SH-SY5Y (cell line): ENCODE measurements at regions not wholly inside any gene's neighbourhood (a gene's known extent, or its start where the extent isn't known, plus 50 kb on each side); places are given as distances from the start of the nearest gene placed in this dataset.

Source experiments
- GATA2 ChIP-seq: IDR thresholded peaks from 2 replicates; pipeline ENCODE4 v1.6.1; 2011; ENCODE audit warnings: mild to moderate bottlenecking, low read depth, low read length
- GATA3 ChIP-seq: IDR thresholded peaks from 2 replicates; pipeline ENCODE4 v1.6.1; 2011; ENCODE audit warnings: low read depth, mild to moderate bottlenecking, low read length, moderate library complexity

- no peak for TF ChIP-seq GATA3
- TF ChIP-seq GATA2 = no peak
Measured at GRCh38 chr15:94792196-94792595, 560.8 kb downstream of the MCTP2 start.

GRCh38 chr15:94793207-94793606, 561.8 kb downstream of the MCTP2 start:
- TF ChIP-seq GATA2 = no peak
- TF ChIP-seq GATA3 = no peak

DNA sequence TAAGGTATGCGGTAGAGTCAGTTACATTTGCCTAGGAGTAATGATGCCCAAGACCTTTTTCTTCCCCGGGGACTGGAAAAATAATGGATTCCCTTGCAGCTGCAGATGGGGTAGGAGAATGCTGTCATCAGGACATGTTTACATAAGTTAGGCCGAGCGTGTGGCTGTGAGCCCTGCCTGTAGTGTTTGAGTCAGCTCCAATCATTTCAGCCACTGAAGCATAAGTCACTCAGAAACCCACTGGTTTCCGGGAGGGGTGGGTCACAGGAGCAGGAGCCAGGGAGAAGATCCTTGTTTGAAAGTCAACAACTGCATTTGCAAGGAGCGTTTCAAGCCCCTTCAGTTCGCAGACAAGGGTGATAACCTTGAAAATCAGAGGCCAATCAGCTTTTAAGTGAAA, 562.3 kb downstream of the MCTP2 start:
- TF ChIP-seq GATA3 (no peak), GATA2 (no peak)

- no peak for TF ChIP-seq GATA3
- TF ChIP-seq GATA2 = no peak
Measured at GRCh38 chr15:94804613-94805012, 573.3 kb downstream of the MCTP2 start.

GRCh38 chr15:94815110-94815731, 583.9 kb downstream of the MCTP2 start:
- TF ChIP-seq GATA3 (no peak), GATA2 (no peak)

- TF ChIP-seq GATA2 (no peak), GATA3 (no peak)
Measured at GRCh38 chr15:94815914-94816313, 584.6 kb downstream of the MCTP2 start.

DNA sequence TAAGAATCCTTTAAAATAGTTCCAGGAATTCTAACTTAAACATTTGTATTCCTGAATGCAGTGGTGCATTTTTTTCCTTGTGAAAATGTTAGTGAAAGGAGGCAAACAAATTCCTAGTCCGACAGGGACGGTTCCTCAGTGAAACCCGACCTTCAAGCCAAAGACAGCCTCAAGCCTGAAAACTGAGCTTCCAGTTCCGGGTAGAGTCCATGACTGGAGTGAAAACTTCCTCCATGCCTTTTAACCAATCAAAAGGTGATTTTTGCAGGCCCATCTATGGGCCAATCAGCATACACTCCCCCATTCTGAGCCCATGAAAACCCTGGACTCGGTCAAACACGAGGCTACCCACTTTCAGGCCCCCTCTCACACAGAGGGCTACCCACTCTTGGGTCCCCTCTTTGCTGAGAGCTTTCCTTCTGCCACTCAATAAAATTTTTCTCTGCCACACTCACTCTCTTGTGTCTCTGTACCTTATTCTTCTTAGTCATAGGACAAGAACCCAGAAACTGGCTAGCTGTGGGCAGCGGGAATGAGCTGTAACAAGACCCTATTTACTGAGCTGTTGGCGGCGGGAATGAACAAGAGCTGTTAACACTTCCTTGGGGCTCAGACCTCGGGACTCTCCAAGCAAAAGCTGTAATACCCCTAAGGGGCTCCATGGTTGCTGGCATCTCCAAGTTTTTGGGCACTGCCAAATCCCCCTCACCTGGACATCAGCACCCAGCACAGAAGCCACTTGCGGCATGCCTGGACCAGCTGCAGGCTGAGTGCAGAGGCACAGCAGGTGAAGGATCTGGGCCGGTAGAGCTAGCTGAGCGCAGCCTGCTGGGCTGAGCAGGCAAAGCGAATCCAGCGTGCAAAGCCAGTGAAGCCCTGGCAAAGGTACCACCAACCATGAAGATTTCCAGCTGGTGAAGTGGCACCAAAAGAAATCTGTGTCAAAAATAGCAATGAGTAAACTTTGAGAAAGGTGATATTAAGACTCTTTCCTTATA, 598.8 kb downstream of the MCTP2 start:
- TF ChIP-seq GATA3 = no peak
- no peak for TF ChIP-seq GATA2

DNA sequence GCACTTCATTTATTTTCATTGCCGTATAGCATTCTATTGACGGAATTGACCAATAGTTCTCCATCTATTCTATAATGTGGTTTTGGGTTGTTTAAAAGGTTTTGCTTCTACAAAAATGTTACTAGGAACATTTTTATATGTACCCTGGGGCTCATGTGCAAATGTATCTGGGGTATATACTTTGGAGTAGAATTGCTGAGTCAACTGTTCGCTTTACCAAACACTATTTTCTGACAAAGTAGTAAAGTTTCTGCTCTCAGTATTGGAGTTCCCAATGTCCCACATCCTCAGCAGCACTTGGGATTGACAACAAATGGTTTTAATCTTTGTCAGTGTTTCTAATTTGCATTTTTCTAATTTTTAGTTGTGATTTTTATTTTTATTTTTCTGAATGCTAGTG, 602.6 kb downstream of the MCTP2 start:
- TF ChIP-seq GATA2 (no peak), GATA3 (no peak)

DNA sequence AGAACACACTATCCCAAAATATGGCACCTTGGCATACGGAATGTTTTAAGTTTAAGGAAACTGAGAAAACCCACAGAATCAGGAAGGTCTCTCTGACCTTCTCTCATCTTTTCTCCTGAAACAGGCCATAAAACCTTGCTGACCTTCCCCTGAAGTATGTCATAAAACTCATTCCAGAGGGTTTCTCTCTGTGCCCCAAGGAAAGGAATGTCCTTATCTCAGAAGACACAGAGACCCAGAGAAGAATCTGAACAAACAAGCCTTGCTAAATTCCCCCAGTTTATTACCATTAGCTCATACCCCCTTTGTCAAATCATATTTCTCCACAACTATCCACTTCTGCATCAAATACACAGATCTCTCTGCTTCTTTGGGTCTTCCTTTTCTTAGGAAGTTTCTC, 603.1 kb downstream of the MCTP2 start:
- TF ChIP-seq GATA3 (no peak), GATA2 (no peak)

DNA sequence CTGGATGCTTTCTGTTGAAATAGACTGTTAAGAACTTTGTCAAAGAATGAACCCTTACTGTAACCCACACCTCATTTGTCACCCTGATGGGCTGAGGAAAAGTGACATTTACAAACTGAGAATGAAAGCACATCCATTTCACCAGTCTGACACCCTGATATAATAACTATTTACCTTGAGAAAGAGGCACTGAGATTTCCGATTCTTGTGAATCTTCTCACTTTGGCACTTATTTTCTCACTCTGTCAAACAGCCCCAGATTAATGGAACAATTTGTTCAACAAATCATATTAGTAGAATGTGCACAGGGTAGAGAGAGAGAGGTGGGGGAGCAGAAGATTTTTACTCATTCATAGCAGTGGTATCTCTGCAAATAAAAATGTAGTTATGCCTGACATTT, 606.9 kb downstream of the MCTP2 start:
- TF ChIP-seq GATA3 (no peak), GATA2 (no peak)

- TF ChIP-seq GATA2 = no peak
- no peak for TF ChIP-seq GATA3
Measured at GRCh38 chr15:94840794-94841783, 609.7 kb downstream of the MCTP2 start.

- TF ChIP-seq GATA2 (no peak), GATA3 (no peak)
Measured at GRCh38 chr15:94843060-94843459, 611.7 kb downstream of the MCTP2 start.

DNA sequence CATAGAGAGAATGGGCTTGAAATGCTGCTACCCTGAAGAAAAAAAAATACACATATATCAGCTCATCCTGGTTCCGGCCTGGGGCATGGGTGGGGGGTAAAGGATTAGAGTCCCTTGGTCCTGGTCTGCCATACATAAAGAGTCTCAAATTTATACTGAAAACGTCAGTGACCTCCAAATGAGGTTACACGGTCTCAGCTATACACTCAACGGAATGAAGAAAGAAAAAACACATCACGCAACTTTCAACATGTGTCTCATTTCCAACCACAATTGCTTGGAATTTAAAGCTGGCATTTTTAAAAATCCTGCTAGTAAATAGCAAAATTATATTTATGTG, 612.8 kb downstream of the MCTP2 start:
- TF ChIP-seq GATA2 (no peak), GATA3 (no peak)

DNA sequence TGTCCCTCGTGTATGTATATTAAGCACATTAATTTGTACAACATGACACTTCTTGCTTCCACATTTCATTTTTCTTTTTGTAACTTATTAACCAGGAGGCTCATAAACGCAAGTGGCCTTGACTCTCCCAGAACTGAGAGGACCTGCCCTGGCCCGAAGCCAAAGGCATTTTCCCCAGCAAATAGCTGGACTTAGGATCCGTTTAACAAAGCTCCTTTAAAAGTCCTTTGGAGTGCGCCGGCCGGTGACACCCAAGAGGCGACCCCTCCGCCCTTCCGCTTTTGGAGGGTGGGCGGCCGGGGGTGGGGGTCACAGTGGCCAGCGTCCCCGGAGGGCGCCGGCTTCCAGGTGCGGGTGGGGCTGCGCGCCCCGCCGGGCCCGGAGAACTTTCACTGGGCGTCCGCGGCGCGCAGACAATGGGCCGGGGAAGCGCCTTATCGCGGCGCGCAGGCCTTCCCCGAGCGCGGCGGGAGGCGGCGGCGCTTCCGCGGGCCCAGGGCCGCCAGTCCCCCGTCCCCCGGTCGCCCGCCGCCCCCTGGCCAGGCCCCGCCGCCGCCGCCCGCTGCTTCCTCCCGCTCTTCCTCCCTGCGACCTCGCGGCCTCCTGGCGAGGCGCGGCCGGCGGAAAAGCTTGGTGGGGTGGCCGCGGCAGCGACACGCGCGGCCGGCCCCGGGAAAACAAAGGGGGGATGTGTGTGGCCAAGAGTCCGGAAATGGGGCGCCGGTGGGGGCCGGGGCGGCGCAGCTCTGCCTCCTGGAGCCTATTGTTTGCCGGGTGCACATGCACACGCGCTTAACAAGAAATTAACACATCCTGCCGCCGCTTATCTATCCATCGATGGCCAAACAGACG, 613.4 kb downstream of the MCTP2 start:
- TF ChIP-seq GATA3 (no peak), GATA2 (no peak)
